ENCODE measurements at regions not wholly inside any gene's neighbourhood (a gene's known extent, or its start where the extent isn't known, plus 50 kb on each side); places are given as distances from the start of the nearest gene placed in this dataset.

DNA sequence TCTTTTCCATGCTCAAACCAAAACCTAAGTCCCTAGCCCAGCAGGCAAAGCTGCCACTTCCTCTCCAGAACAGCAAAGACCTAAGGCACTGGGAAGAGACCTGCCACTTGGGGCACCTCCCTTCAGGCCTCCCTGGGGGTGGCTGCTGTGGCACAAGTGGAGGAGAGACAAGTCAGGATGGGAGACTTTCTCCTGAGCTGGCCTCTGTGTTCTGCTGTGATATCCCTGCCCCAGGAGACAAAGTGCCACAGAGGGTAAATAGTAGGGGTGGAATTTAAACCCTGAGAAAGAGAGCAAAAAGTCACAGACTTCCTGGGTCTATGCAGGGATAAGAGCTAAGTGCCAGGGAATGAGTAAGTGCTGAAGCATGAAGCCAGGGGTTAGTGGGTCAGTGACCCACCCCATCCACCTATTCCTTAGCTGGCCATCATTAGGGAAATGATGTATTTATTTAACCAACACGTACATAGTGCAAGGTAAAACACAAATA is 84.2 kb downstream of the MRPL14 start:
- H3K9ac ChIP-seq (replicated peaks; ENCODE audit: extremely low read depth, insufficient read depth, low read length) = no peak overlapping the region
- no peak overlapping the region for H3K4me3 ChIP-seq (replicated peaks in 1 of 3; ENCODE audit: insufficient read depth in 1 of 3, low read depth in 1 of 3, low read length in 3 of 3)
- H3K36me3 ChIP-seq (ENCODE audit: control insufficient read depth in 2 of 2, extremely low read depth in 1 of 2, insufficient read depth in 2 of 2, low read length in 2 of 2) = no peaks in the 10 kb centered on the region
- DNase-seq (ENCODE audit: low read depth, low spot score) (no peak), FAIRE-seq (peak; percentile 40)
- ChIA-PET CTCF (interaction anchor here (1.3 to 2.3 kb wide), 6 partner anchors 9 to 273 kb away, joined by 4 to 11 read pairs (median 6); partner anchors contain the start of gene VEGFA), POLR2A (no interaction called here)
- TF ChIP-seq FOS (IDR thresholded peaks at IDR 0.05; ENCODE audit: borderline replicate concordance, insufficient read depth, low read length) (peak; percentile 29), GATA2 (IDR thresholded peaks at IDR 0.05; ENCODE audit: insufficient read depth, insufficient read length, low read depth, low read length) (no peak)
- H3K4me1 ChIP-seq (ENCODE audit: control insufficient read depth, extremely low read depth, insufficient read depth, low read length) = peaks cover 26% of the 10 kb centered on the region
- H3K27me3 ChIP-seq (ENCODE audit: control insufficient read depth in 2 of 2, insufficient read depth in 2 of 2, low read length in 2 of 2) = no peaks in the 10 kb centered on the region
- H3K9me3 ChIP-seq (replicated peaks; ENCODE audit: control insufficient read depth, insufficient read depth, low read length) = no peaks in the 10 kb centered on the region
- no peak overlapping the region for H2AFZ ChIP-seq (ENCODE audit: low read depth, low read length)
- no peak overlapping the region for H3K4me2 ChIP-seq (ENCODE audit: insufficient read depth, low read length)
- dilution Hi-C loops (cut with MboI; ENCODE audit: extremely low pct_ligation_motif_present, low sequenced_read_pairs) (no loop called here), intact Hi-C loops (cut with micrococcal nuclease) (loop anchor here (2.0 to 5.0 kb wide), 2 partner anchors 16 to 41 kb away; no protein-coding TSS in a partner anchor)
- no peaks in the 10 kb centered on the region for H3K79me2 ChIP-seq (ENCODE audit: control insufficient read depth, insufficient read depth, low read length)
- BruUV-seq (replicated peaks) = no TSS peak
- H4K20me1 ChIP-seq (replicated peaks; ENCODE audit: control insufficient read depth, extremely low read depth, insufficient read depth, low read length) = no peaks in the 10 kb centered on the region
- H3K9me1 ChIP-seq (replicated peaks; ENCODE audit: control insufficient read depth, extremely low read depth, insufficient read depth, low read length) = no peaks in the 10 kb centered on the region
- H3K27ac ChIP-seq (ENCODE audit: insufficient read depth, low read depth, low read length) = peak overlapping the region; percentile 31

GRCh38 chr6:44042261-44042988 is 84.8 kb downstream of the MRPL14 start:
- dilution Hi-C loops (cut with MboI; ENCODE audit: extremely low pct_ligation_motif_present, low sequenced_read_pairs) = no loop called here
- CTCF ChIA-PET = interaction anchor here (0.9 to 2.3 kb wide), 8 partner anchors 10 to 273 kb away, joined by 4 to 11 read pairs (median 6); partner anchors contain the start of gene VEGFA
- intact Hi-C loops (cut with micrococcal nuclease) = loop anchor here (2.0 to 5.0 kb wide), 2 partner anchors 16 to 40 kb away; no protein-coding TSS in a partner anchor
- Histone ChIP-seq H4K20me1 (replicated peaks; ENCODE audit: control insufficient read depth, extremely low read depth, insufficient read depth, low read length) (no peaks in the 10 kb centered on the region), H3K36me3 (ENCODE audit: control insufficient read depth in 2 of 2, extremely low read depth in 1 of 2, insufficient read depth in 2 of 2, low read length in 2 of 2) (no peaks in the 10 kb centered on the region), H3K27me3 (ENCODE audit: control insufficient read depth in 2 of 2, insufficient read depth in 2 of 2, low read length in 2 of 2) (no peaks in the 10 kb centered on the region), H3K27ac (ENCODE audit: insufficient read depth, low read depth, low read length) (peak overlapping the region; percentile 72), H3K79me2 (ENCODE audit: control insufficient read depth, insufficient read depth, low read length) (no peaks in the 10 kb centered on the region), H3K9me3 (replicated peaks; ENCODE audit: control insufficient read depth, insufficient read depth, low read length) (no peaks in the 10 kb centered on the region), H3K4me2 (ENCODE audit: insufficient read depth, low read length) (peak overlapping the region; percentile 13), H2AFZ (ENCODE audit: low read depth, low read length) (no peak overlapping the region), H3K4me1 (ENCODE audit: control insufficient read depth, extremely low read depth, insufficient read depth, low read length) (peaks cover 26% of the 10 kb centered on the region), H3K9me1 (replicated peaks; ENCODE audit: control insufficient read depth, extremely low read depth, insufficient read depth, low read length) (no peaks in the 10 kb centered on the region), H3K4me3 (replicated peaks in 1 of 3; ENCODE audit: insufficient read depth in 1 of 3, low read depth in 1 of 3, low read length in 3 of 3) (no peak overlapping the region), H3K9ac (replicated peaks; ENCODE audit: extremely low read depth, insufficient read depth, low read length) (no peak overlapping the region)
- no TSS peak for BruUV-seq (replicated peaks)
- DNase-seq (ENCODE audit: low read depth, low spot score) (no peak), FAIRE-seq (no peak)
- POLR2A ChIA-PET = interaction anchor here (0.6 kb wide), 1 partner anchor 134 kb away, joined by 4 read pairs; no protein-coding TSS in a partner anchor
- TF ChIP-seq, protein P1, sequence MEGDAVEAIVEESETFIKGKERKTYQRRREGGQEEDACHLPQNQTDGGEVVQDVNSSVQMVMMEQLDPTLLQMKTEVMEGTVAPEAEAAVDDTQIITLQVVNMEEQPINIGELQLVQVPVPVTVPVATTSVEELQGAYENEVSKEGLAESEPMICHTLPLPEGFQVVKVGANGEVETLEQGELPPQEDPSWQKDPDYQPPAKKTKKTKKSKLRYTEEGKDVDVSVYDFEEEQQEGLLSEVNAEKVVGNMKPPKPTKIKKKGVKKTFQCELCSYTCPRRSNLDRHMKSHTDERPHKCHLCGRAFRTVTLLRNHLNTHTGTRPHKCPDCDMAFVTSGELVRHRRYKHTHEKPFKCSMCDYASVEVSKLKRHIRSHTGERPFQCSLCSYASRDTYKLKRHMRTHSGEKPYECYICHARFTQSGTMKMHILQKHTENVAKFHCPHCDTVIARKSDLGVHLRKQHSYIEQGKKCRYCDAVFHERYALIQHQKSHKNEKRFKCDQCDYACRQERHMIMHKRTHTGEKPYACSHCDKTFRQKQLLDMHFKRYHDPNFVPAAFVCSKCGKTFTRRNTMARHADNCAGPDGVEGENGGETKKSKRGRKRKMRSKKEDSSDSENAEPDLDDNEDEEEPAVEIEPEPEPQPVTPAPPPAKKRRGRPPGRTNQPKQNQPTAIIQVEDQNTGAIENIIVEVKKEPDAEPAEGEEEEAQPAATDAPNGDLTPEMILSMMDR (IDR thresholded peaks at IDR 0.05; ENCODE audit: extremely low read depth in 1 of 2, insufficient read depth in 1 of 2, low read depth in 1 of 2, low read length in 2 of 2) = no peak
- TF ChIP-seq JUN (IDR thresholded peaks at IDR 0.05; ENCODE audit: borderline replicate concordance, insufficient read depth, insufficient read length, low read depth) (no peak), POLR2A (IDR thresholded peaks at IDR 0.05; ENCODE audit: low read depth, low read length) (no peak), GATA2 (IDR thresholded peaks at IDR 0.05; ENCODE audit: insufficient read depth, insufficient read length, low read depth, low read length) (no peak), EZH2 (IDR thresholded peaks at IDR 0.05; ENCODE audit: borderline replicate concordance, low read depth, low read length, severe bottlenecking) (no peak), POLR2AphosphoS5 (IDR thresholded peaks at IDR 0.05; ENCODE audit: insufficient read depth, low read depth, low read length) (no peak), FOS (IDR thresholded peaks at IDR 0.05; ENCODE audit: borderline replicate concordance, insufficient read depth, low read length) (no peak), MYC (IDR thresholded peaks at IDR 0.05; ENCODE audit: low read depth, low read length) (no peak)
- TF ChIP-seq, protein P2, sequence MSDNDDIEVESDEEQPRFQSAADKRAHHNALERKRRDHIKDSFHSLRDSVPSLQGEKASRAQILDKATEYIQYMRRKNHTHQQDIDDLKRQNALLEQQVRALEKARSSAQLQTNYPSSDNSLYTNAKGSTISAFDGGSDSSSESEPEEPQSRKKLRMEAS (IDR thresholded peaks at IDR 0.05; ENCODE audit: insufficient read depth, insufficient read length) = no peak

Data from endothelial cell of umbilical vein (primary cell).